Lung microvascular endothelial cell (primary cell): ENCODE measurements at regions not wholly inside any gene's neighbourhood (a gene's known extent, or its start where the extent isn't known, plus 50 kb on each side); places are given as distances from the start of the nearest gene placed in this dataset.
"Not testable (repeated sequence)": the region's sequence is repeated elsewhere in the genome, so short reads cannot be mapped to it uniquely, and the experiment has no call there.

Experiments used
- DNase-seq, 2 donors: peaks; one replicate each; pipeline versions ENCODE4 v3.0.0 to v3.0.0-alpha.2; 2010; ENCODE audit warnings: low read depth in 2 of 2

DNA sequence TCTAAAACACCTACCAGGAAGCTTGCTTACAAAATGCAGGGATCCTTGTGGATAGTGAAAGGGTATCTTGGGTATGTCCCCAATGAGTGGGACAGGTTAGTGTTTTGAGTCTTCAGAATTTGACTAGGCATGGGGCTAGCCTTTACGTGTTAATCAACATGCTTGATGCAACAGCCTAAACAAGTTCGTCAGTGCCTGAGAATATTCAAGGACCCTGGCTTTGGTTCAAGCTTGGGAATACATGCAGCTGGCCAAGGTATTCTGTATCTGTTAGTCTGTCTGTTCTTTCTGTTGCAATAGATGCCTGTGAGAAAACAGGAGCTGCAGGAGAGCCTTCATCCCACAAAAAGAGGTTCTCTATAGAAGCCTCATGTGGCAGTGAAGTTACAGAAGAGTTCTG is 149.5 kb downstream of the CCNG2 start:
- DNase-seq = no peak

- DNase-seq = peak; percentile 13 to 37
Observed at GRCh38 chr4:77308843-77309242, 151.8 kb downstream of the CCNG2 start.

DNA sequence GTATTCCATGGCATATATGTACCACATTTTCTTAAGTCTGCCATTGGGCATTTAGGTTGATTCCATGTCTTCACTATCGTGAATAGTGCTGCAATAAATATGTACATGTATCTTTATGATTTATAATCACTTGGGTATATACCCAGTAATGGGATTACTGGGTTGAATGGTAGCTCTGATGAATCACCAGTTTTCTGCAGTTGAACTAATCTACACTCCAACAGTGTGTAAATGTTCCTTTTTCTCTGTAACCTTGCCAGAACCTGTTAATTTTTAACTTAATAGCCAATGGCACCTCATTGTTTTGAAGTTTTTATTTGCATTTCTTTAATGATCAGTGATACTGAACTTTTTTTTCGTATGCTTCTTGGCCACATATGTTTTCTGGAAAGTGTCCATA is 152.5 kb downstream of the CCNG2 start:
- DNase-seq = no peak

GRCh38 chr4:77310931-77311330 is 153.9 kb downstream of the CCNG2 start:
- DNase-seq = no peak

DNA sequence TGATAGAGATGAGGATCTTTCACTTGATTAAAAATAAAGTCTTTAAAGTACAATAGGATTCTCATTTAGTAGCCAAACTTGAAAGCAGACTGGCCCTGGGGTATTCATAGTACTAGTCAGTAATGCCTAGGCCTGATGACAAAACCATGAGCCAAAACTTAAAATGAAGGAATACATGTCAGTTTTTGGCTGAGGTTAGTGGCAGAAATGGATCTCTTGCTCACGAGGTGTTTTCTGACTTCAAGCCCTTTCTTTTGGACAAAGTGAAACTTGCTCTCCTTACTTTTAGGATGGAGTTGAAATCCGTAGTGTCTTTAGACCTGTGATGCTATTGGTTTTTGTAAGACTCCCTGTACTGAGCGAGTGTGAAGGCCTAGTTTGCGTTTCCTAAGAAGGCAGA is 157.7 kb downstream of the CCNG2 start:
- DNase-seq = no peak

DNA sequence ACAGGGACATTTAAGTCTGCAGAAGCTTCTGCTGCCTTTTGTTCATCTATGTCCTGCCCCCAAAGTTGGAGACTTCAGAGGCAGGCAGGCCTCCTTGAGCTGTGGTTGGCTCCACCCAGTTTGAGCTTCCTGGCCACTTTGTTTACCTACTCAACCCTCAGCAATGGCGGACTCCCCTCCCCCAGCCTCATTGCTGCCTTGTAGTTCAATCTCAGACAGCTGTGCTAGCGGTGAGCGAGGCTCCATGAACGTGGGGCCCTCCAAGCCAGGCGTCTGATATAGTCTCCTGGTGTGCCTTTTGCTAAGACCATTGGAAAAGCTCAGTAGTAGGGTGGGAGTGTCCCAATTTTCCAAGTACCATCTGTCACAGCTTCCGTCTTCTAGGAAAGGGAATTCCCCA is 170.1 kb downstream of the CCNG2 start:
- DNase-seq = no peak

- DNase-seq = no peak
Observed at GRCh38 chr4:77332696-77333270, 175.8 kb downstream of the CCNG2 start.

DNA sequence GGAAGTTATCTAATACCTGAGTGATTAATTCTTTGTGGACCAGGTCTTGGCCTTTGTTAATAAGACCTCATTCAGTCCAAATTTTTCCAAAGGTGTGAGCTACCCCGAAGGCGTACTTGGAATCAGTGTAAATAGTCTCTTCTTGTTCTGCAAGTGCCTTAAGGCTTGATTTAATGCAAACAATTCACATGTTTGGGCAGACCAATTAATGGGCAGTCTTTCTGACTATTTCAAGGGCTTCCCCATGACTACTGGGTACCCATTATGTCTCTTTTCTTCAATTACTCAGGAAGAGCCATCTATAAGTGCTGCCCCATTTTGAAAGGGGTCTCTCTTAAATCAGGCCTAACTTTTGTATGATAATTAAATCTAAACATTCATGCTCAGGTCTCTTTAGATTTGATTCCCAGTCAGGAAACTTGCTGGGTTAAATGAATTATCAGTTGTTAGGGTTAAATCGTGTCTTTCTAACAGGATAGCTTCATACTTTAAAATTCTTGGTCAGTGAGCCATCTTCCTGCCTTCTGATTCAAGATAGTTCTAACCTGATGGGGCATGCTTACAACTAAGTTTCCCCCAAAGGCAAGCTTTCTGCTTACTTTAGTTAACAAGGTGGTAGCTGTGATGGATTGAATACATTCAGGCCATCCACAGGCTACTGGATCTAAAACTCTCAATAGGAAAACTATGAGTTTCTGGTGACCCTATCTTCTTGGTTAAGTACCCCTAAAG is 179.6 kb downstream of the CCNG2 start:
- DNase-seq = no peak

- DNase-seq = no peak
Observed at GRCh38 chr4:77342170-77342810, 185.3 kb downstream of the CCNG2 start.

DNA sequence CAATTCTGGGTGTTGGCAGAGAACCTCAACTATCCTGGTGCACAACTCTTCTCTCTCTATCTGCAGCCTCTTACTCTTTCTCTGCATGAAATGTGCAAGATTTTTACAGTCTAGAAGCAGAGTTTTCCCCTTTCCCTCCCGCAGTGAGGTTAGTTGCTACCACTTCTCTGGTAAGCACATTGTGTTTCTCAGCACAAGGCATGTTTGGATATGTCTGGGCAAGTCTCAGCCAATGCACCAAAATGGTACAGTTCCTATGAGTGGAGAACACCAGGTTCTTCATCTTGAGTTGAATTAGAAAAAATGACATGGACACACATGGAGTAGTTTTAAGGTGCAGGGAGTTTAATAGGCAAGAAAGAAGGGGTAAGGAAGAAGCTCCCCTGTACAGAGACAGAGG is 187.0 kb downstream of the CCNG2 start:
- DNase-seq = no peak

GRCh38 chr4:77344784-77345183 is 187.8 kb downstream of the CCNG2 start:
- DNase-seq = no peak

GRCh38 chr4:77347351-77347966 is 190.5 kb downstream of the CCNG2 start:
- DNase-seq = no peak

DNA sequence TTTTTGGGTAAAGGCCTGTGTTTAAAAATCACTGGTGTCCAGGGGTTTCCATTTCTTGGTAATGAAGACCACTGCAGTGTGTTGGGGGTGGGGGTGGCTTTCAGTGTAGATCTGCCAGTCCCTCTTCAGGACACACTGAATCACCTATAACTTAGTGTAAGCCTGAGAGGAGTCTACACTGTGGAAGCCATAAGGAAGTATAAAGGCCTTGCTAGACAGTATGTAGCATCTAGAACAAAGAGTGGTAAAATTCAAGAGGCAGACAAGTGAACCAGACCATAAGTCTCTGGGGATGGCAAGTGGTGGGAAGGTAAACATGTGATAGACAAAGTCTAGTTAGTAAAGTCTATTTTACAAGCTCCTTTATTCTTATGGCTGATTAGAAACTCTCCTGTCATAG is 191.8 kb downstream of the CCNG2 start:
- DNase-seq = no peak

DNA sequence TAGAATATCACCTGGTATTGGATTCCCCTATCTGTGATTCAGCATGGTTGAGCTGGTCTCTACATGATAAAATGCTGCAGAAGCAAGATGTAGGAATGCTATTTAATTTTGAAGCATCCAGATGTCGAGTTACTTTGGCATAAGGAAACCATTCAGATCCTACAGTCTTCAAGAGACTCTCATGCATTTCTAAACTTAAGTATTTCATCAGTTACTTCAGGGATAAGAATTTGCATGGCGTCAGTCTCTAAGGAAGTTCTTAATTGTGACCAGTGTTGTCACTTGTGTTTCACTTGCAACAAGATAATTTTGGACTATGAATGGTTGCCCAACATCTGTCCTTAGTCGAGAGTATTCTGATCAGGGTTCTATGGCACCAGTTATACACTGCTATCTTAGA is 192.4 kb downstream of the CCNG2 start:
- DNase-seq = no peak

DNA sequence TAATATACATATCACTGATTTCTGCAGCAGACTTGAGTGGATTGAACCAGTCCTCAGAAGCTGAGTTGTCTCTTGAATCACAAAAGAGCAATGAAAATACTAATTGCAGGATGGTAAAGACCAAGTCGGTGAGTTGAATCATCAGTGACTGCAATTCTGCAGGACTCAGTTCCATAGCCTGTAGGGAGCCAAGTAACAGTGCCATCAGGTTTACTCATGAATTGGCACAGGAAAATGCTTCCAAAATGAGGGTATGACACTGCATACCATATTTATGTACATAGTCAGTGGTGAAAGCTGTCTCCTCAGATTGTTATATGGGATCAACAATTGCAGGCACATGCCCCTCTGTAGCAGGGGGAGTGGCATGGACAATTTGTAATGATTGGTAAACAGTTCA is 192.8 kb downstream of the CCNG2 start:
- DNase-seq = no peak

GRCh38 chr4:77352192-77352591 is 195.2 kb downstream of the CCNG2 start:
- DNase-seq = no peak

GRCh38 chr4:77353724-77354315 is 196.8 kb downstream of the CCNG2 start:
- not testable (repeated sequence) for DNase-seq

DNA sequence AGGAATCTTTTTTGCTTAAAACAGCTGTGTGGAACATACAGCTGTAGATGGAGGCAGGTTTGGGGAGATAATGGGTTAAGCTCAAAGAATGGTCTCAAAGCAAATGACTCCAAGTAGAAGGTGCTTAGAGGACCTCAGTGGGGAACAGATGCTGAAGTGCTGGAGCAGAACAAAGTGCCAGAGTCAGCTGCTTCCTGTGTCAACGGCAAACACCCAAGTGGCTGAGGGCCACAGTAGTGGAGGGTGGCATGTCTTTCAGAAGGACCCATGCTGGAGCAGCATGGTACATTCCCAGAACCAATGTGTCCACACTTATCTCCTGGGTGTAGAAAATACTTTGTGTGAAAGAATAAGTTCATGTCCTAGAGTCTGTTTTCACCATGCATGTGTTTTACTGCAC is 197.5 kb downstream of the CCNG2 start:
- no peak for DNase-seq

DNA sequence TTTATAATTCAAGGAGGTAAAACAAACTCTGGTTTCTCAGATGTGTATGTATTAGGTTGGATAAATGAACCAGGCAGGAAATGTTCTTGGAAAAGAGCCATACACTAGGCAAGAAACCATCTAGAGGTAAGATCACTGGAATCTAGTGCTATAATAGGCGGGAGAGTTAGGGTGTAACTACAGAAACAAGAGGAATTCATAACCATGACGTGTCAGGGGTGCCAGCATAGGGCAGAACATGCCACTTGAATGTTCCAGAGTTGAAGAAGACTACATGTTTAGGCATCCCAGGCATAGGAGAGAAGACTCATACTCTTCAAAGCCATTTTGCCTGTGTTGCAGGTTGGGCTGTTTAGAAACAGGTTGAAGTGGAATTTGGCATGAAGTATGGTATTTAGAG is 198.7 kb downstream of the CCNG2 start:
- DNase-seq = no peak

DNA sequence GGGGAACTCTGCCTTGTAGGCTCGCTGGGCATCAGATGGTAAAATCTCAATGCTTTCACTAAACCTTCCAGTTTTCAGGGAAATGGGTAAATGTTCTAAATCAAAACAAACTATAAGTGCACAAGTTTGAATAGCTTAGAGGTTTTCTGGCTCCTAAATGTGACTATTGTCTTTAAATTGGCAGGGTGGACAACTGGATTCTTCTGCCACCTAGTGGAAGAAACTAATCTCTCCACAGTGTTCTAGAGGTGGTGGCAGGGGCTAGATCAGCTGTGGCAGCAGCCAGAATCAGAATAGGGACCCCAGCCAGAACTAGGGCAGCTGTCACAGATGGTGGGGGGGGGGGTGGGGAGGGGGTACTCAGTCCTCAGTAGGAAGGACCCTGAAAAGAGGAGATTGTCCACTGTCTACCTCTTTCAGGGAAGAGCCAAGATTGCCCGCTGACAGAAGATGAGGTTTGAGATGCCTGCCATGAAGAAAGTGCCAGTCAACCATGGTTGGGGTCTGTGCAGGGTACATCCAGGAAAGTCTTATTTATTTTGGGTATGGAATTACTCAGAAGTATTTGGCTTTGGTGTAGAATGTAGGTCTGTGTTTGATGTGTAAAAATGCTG is 201.4 kb downstream of the CCNG2 start:
- DNase-seq = peak; percentile 35 to 65

DNA sequence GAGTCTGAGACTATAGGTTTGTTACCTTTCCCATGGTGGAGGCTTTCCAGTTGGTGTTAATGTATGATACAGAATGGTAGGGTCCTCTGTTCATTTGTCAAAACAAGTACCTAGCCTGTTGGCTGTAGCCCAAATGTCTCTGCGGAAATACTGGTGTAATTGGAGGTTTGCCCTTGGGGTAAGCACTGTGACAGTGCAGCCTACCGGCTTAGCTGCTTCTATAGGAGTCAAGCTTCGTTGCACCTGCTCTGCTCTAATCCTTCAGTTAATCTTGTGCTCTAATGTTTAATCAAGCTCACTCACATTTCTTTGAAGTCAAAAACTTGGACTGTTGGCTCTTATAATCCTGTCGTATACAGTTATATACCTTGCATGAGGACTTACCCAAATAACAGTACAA is 203.4 kb downstream of the CCNG2 start:
- no peak for DNase-seq

DNA sequence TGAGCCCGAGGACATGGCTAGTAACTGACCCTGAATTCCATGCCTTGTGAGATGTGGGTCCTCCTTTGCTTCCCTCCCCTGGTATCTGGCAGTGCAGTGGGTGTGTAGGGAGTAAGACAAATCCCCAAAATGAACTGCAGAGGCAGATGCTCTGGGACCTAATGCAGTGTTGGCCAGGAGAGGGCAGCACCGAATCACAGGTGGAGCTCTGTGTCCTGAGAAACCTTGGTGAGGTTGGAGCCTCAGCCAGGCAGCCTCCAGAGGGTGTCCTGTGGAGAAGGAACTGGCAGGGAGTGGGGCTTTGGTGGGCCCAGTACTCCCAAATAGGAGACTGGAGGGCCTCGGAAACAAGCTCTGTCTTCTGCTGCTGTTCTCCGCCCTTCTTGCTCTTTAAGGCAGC is 209.9 kb downstream of the CCNG2 start:
- DNase-seq = not testable (repeated sequence)
